IMR-90 (cell line): ENCODE measurements at regions not wholly inside any gene's neighbourhood (a gene's known extent, or its start where the extent isn't known, plus 50 kb on each side); places are given as distances from the start of the nearest gene placed in this dataset.

Experiments
- ATAC-seq: fragments of 200-7000 bp; cut with Tn5 transposase; 2 replicates; pipeline ENCODE4 v1.9.1; 2020; ENCODE audit warnings: low read depth, mild to moderate bottlenecking, moderate library complexity
- BruUV-seq: library from RNA; stranded (reverse); fragments of 400-500 nt; replicated peaks from 2 replicates; lab custom pipeline; 2021; lab: Mats Ljungman, UMichigan
- CTCF ChIA-PET: fragments of 300-600 bp; formaldehyde crosslinking; extraction: SDS; loops from one replicate; lab custom pipeline; 2021; ENCODE audit warnings: antibody characterized with exemption; lab: Yijun Ruan, JAX
- POLR2A ChIA-PET: fragments of 300-600 bp; sonication (Branson Sonifier 250); formaldehyde crosslinking; loops from one replicate; lab custom pipeline; 2022; ENCODE audit warnings: antibody characterized with exemption; ENCODE audit not compliant: unreplicated experiment; lab: Charles Lee
- DNase-seq: peaks from one replicate; pipeline ENCODE4 v3.0.0; 2013
- H2AFZ ChIP-seq: replicated peaks from 2 replicates; pipeline ENCODE3; 2013; ENCODE audit warnings: low read length, mild to moderate bottlenecking; ENCODE audit not compliant: poor library complexity
- H2AK5ac ChIP-seq: 2 replicates; pipeline ENCODE4 v1.6.1; 2013; ENCODE audit warnings: low read depth, low read length, inconsistent platforms
- H2AK9ac ChIP-seq: replicated peaks from 2 replicates; pipeline ENCODE3; 2013; ENCODE audit warnings: mild to moderate bottlenecking, low read depth, low read length, moderate library complexity; ENCODE audit not compliant: poor library complexity
- H2BK120ac ChIP-seq: 2 replicates; pipeline ENCODE4 v1.6.1; 2013; ENCODE audit warnings: low read depth, low read length, inconsistent platforms
- H2BK15ac ChIP-seq: 3 replicates; pipeline ENCODE4 v1.6.1; 2013; ENCODE audit warnings: low read depth, low read length, inconsistent platforms
- H2BK20ac ChIP-seq: 2 replicates; pipeline ENCODE4 v1.6.1; 2013; ENCODE audit warnings: low read depth, mild to moderate bottlenecking, inconsistent platforms, low read length, moderate library complexity
- H2BK5ac ChIP-seq: 2 replicates; pipeline ENCODE4 v1.6.1; 2013; ENCODE audit warnings: mild to moderate bottlenecking, low read depth, low read length, inconsistent platforms; ENCODE audit not compliant: poor library complexity, severe bottlenecking
- H3K14ac ChIP-seq: replicated peaks from 2 replicates; pipeline ENCODE4 v1.6.1; 2013; ENCODE audit warnings: low read depth, low read length, inconsistent platforms
- H3K18ac ChIP-seq: 2 replicates; pipeline ENCODE4 v1.6.1; 2013; ENCODE audit warnings: low read depth, low read length, control low read depth
- H3K23ac ChIP-seq: 2 replicates; pipeline ENCODE4 v1.6.1; 2013; ENCODE audit warnings: low read depth, low read length, inconsistent platforms
- H3K27ac ChIP-seq: 2 replicates; pipeline ENCODE4 v1.5.1; 2013; ENCODE audit warnings: mild to moderate bottlenecking, control low read depth, low read length; ENCODE audit not compliant: insufficient read depth
- H3K27me3 ChIP-seq: 2 replicates; pipeline ENCODE4 v1.6.1; 2013; ENCODE audit warnings: low read length; ENCODE audit not compliant: control insufficient read depth, insufficient read depth
- H3K36me3 ChIP-seq: 2 replicates; pipeline ENCODE4 v1.6.1; 2013; ENCODE audit warnings: low read length, mixed read lengths; ENCODE audit not compliant: control insufficient read depth, insufficient read depth
- H3K4ac ChIP-seq: 2 replicates; pipeline ENCODE4 v1.6.1; 2013; ENCODE audit warnings: low read depth, low read length, inconsistent platforms
- H3K4me1 ChIP-seq: 2 replicates; pipeline ENCODE4 v1.6.1; 2013; ENCODE audit warnings: low read length, mixed read lengths; ENCODE audit not compliant: control insufficient read depth, insufficient read depth
- H3K4me2 ChIP-seq: 2 replicates; pipeline ENCODE4 v1.6.1; 2013; ENCODE audit warnings: low read depth, mild to moderate bottlenecking, control low read depth, low read length, moderate library complexity
- H3K4me3 ChIP-seq: 2 replicates; pipeline ENCODE4 v1.5.1; 2013; ENCODE audit warnings: low read depth, mild to moderate bottlenecking, control low read depth, low read length, moderate library complexity; ENCODE audit not compliant: insufficient read depth
- H3K56ac ChIP-seq: 2 replicates; pipeline ENCODE4 v1.6.1; 2013; ENCODE audit warnings: low read length, inconsistent platforms; ENCODE audit not compliant: insufficient read depth; ENCODE audit errors: extremely low read depth
- H3K79me1 ChIP-seq, 2 experiments: 2 replicates each; pipeline ENCODE4 v1.6.1; 2013; ENCODE audit warnings: low read length in 2 of 2, inconsistent platforms in 1 of 2, low read depth in 1 of 2
- H3K9ac ChIP-seq: 2 replicates; pipeline ENCODE4 v1.6.1; 2013; ENCODE audit warnings: low read depth, low read length, control low read depth
- H3K9me1 ChIP-seq: 2 replicates; pipeline ENCODE4 v1.6.1; 2013; ENCODE audit warnings: low read length, inconsistent platforms; ENCODE audit not compliant: insufficient read depth
- H3K9me3 ChIP-seq: 2 replicates; pipeline ENCODE4 v1.6.1; 2013; ENCODE audit warnings: low read length; ENCODE audit not compliant: control insufficient read depth, insufficient read depth
- H4K20me1 ChIP-seq: 2 replicates; pipeline ENCODE4 v1.6.1; 2013; ENCODE audit warnings: low read length, inconsistent platforms; ENCODE audit not compliant: insufficient read depth
- H4K5ac ChIP-seq: 2 replicates; pipeline ENCODE4 v1.6.1; 2013; ENCODE audit warnings: mild to moderate bottlenecking, low read depth, low read length, control low read depth
- H4K8ac ChIP-seq, 2 experiments: 2 replicates each; pipeline ENCODE4 v1.6.1; 2013; ENCODE audit warnings: low read depth in 2 of 2, low read length in 2 of 2, control low read depth in 1 of 2, inconsistent platforms in 1 of 2
- H4K91ac ChIP-seq: 2 replicates; pipeline ENCODE4 v1.6.1; 2013; ENCODE audit warnings: low read depth, low read length, inconsistent platforms; ENCODE audit not compliant: insufficient read depth
- BHLHE40 ChIP-seq: fragments of 150-350 bp; IDR thresholded peaks from 2 replicates; pipeline ENCODE4 v1.6.1; 2016; ENCODE audit warnings: mild to moderate bottlenecking, low read depth, low read length
- CEBPB ChIP-seq: IDR thresholded peaks from 2 replicates; pipeline ENCODE4 v1.6.1; 2012; ENCODE audit warnings: low read depth, low read length, improper control_type of control experiment
- CHD1 ChIP-seq: IDR thresholded peaks from 2 replicates; pipeline ENCODE4 v1.6.1; 2012; ENCODE audit warnings: low read depth, low read length, improper control_type of control experiment
- CTCF ChIP-seq: conservative IDR thresholded peaks from 2 replicates; pipeline ENCODE4 v1.5.1; 2012; ENCODE audit warnings: mild to moderate bottlenecking, low read depth, low read length, improper control_type of control experiment
- FOS ChIP-seq: fragments of 150-350 bp; IDR thresholded peaks from 2 replicates; pipeline ENCODE4 v1.6.1; 2016; ENCODE audit warnings: low read depth, low read length
- MAFK ChIP-seq: IDR thresholded peaks from 2 replicates; pipeline ENCODE4 v1.6.1; 2012; ENCODE audit warnings: low read depth, low read length, improper control_type of control experiment
- MAZ ChIP-seq: IDR thresholded peaks from 2 replicates; pipeline ENCODE4 v1.6.1; 2012; ENCODE audit warnings: low read depth, mild to moderate bottlenecking, low read length, improper control_type of control experiment, moderate library complexity, borderline replicate concordance
- MXI1 ChIP-seq: IDR thresholded peaks from 2 replicates; pipeline ENCODE4 v1.6.1; 2012; ENCODE audit warnings: low read depth, mild to moderate bottlenecking, low read length, moderate library complexity, borderline replicate concordance
- NFE2L2 ChIP-seq: fragments of 150-350 bp; IDR thresholded peaks from 2 replicates; pipeline ENCODE4 v1.6.1; 2016; ENCODE audit warnings: low read depth, mild to moderate bottlenecking, low read length
- POLR2A ChIP-seq: IDR thresholded peaks from 2 replicates; pipeline ENCODE4 v1.6.1; 2012; ENCODE audit warnings: mild to moderate bottlenecking, low read depth, low read length
- RAD21 ChIP-seq: IDR thresholded peaks from 2 replicates; pipeline ENCODE4 v1.6.1; 2012; ENCODE audit warnings: low read length, improper control_type of control experiment
- RCOR1 ChIP-seq: IDR thresholded peaks from 2 replicates; pipeline ENCODE4 v1.6.1; 2012; ENCODE audit warnings: mild to moderate bottlenecking, low read length, improper control_type of control experiment; ENCODE audit not compliant: insufficient replicate concordance
- RFX5 ChIP-seq: IDR thresholded peaks from 2 replicates; pipeline ENCODE4 v1.8.0; 2012; ENCODE audit warnings: low read depth, mild to moderate bottlenecking, low read length, moderate library complexity
- SMC3 ChIP-seq: fragments of 150-350 bp; IDR thresholded peaks from 2 replicates; pipeline ENCODE4 v1.6.1; 2016; ENCODE audit warnings: low read depth, mild to moderate bottlenecking, antibody characterized with exemption, low read length, moderate library complexity
- WGBS, 2 experiments: methylation state at CpG; one replicate each; pipeline versions ENCODE4 v1.1.5 to v1.1.7; 2013; ENCODE audit warnings: missing lambda C conversion rate in 2 of 2; ENCODE audit not compliant: insufficient read length in 1 of 2; ENCODE audit errors: extremely low coverage in 2 of 2; 5-methylcytosine and 5-hydroxymethylcytosine counted together
- dilution Hi-C: fragments of 300-500 bp; cut with HindIII; formaldehyde crosslinking; loops from one replicate; pipeline ENCODE4 v1.14.3; 2018; ENCODE audit warnings: low sequenced_read_pairs; ENCODE audit not compliant: unreplicated experiment
- in situ Hi-C: fragments of 300-500 bp; cut with MboI; formaldehyde crosslinking; loops from 3 replicates; pipeline ENCODE4 v1.14.3; 2019; ENCODE audit warnings: low sequenced_read_pairs, inconsistent platforms, mixed read lengths
- intact Hi-C: fragments of 100-400 bp; cut with micrococcal nuclease; formaldehyde crosslinking; loops from 2 replicates; pipeline ENCODE4 v1.10.0; 2022
- TF ChIP-seq, protein P1 (sequence below): fragments of 150-350 bp; IDR thresholded peaks from 2 replicates; pipeline ENCODE4 v1.6.1; 2016; ENCODE audit warnings: low read depth, mild to moderate bottlenecking, low read length, moderate library complexity, borderline replicate concordance
- TF ChIP-seq, protein P2 (sequence below): fragments of 150-350 bp; IDR thresholded peaks from 2 replicates; pipeline ENCODE4 v1.6.1; 2017; ENCODE audit warnings: mild to moderate bottlenecking, antibody characterized with exemption, low read length, low read depth

DNA sequence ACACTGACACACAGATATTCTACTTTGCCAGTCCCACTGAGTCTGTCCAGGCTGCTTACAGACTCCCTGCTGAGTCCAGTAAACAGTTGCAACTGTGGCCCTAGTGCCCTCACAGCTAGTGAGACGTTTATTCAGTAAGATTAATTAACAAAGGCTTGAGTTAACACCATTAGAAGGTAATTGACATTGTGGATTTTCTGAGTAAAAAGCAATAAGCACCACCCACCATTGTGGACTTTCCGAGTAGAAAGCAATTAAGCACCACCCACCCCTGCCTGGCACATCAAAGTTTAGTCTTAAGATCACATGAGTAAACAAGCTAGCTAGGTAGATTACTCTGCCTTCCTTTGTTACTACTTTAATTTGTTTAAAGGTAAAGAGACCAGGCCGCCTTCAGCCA lies 408.6 kb upstream of the IMPG1 start:
- Histone ChIP-seq H2BK15ac (no peak overlapping the region), H2AFZ (no peak overlapping the region), H3K4me3 (no peak overlapping the region), H3K27me3 (no peaks in the 10 kb centered on the region), H3K36me3 (no peaks in the 10 kb centered on the region), H3K4me1 (no peaks in the 10 kb centered on the region), H3K9me1 (no peaks in the 10 kb centered on the region), H3K9ac (no peak overlapping the region), H4K91ac (no peak overlapping the region), H2BK120ac (no peak overlapping the region), H3K4me2 (no peak overlapping the region), H2BK20ac (no peak overlapping the region), H3K18ac (no peak overlapping the region), H2AK9ac (no peak overlapping the region), H2AK5ac (no peak overlapping the region), H3K4ac (no peak overlapping the region), H3K23ac (no peak overlapping the region), H3K27ac (no peak overlapping the region), H3K79me1 (no peaks in the 10 kb centered on the region), H4K8ac (no peak overlapping the region), H3K9me3 (peaks cover 15% of the 10 kb centered on the region), H3K14ac (no peak overlapping the region), H4K20me1 (no peaks in the 10 kb centered on the region), H3K56ac (no peak overlapping the region), H4K5ac (no peak overlapping the region), H2BK5ac (no peak overlapping the region)
- no peak for ATAC-seq
- dilution Hi-C loops (no loop called here), in situ Hi-C loops (no loop called here), intact Hi-C loops (no loop called here)
- CTCF ChIA-PET, result no interaction called here
- DNase-seq, result no peak
- no CpG with 5 or more reads among the region's 3 CpGs for WGBS, 2 experiments
- no TSS peak for BruUV-seq
- TF ChIP-seq, protein P1, sequence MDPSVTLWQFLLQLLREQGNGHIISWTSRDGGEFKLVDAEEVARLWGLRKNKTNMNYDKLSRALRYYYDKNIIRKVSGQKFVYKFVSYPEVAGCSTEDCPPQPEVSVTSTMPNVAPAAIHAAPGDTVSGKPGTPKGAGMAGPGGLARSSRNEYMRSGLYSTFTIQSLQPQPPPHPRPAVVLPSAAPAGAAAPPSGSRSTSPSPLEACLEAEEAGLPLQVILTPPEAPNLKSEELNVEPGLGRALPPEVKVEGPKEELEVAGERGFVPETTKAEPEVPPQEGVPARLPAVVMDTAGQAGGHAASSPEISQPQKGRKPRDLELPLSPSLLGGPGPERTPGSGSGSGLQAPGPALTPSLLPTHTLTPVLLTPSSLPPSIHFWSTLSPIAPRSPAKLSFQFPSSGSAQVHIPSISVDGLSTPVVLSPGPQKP, result no peak
- TF ChIP-seq RAD21, result no peak
- no peak for TF ChIP-seq RCOR1
- TF ChIP-seq, protein P2, sequence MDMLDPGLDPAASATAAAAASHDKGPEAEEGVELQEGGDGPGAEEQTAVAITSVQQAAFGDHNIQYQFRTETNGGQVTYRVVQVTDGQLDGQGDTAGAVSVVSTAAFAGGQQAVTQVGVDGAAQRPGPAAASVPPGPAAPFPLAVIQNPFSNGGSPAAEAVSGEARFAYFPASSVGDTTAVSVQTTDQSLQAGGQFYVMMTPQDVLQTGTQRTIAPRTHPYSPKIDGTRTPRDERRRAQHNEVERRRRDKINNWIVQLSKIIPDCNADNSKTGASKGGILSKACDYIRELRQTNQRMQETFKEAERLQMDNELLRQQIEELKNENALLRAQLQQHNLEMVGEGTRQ, result no peak
- TF ChIP-seq CHD1, result no peak
- no peak for TF ChIP-seq MXI1
- TF ChIP-seq CTCF, result no peak
- TF ChIP-seq MAZ, result no peak
- TF ChIP-seq POLR2A, result no peak
- TF ChIP-seq MAFK, result no peak
- TF ChIP-seq CEBPB, result no peak
- no peak for TF ChIP-seq BHLHE40
- TF ChIP-seq NFE2L2, result no peak
- no peak for TF ChIP-seq SMC3
- no peak for TF ChIP-seq RFX5
- TF ChIP-seq FOS, result no peak
- POLR2A ChIA-PET, result no interaction called here
